ENCODE measurements at regions not wholly inside any gene's neighbourhood (a gene's known extent, or its start where the extent isn't known, plus 50 kb on each side); places are given as distances from the start of the nearest gene placed in this dataset.
A peak's percentile ranks its signal among the peaks of the same experiment; 100 is the strongest.
"Not testable (repeated sequence)": the region's sequence is repeated elsewhere in the genome, so short reads cannot be mapped to it uniquely, and the experiment has no call there.

GRCh38 chr5:53733853-53734252, 173.4 kb downstream of the NDUFS4 start:
- H3K27me3 ChIP-seq (ENCODE audit: control insufficient read depth, insufficient read depth, low read length): no peaks in the 10 kb centered on the region
- H3K36me3 ChIP-seq (ENCODE audit: control insufficient read depth, insufficient read depth, low read length): no peaks in the 10 kb centered on the region
- no CpG with 5 or more reads among the region's 1 CpG for WGBS (ENCODE audit: insufficient coverage)
- H3K4me3 ChIP-seq (ENCODE audit: low read length): no peak overlapping the region
- no peak overlapping the region for H3K27ac ChIP-seq (ENCODE audit: low read length)
- no peaks in the 10 kb centered on the region for H3K9me3 ChIP-seq (replicated peaks; ENCODE audit: control insufficient read depth, low read depth, low read length)
- DNase-seq: no peak
- H3K4me1 ChIP-seq (ENCODE audit: control insufficient read depth, insufficient read depth, low read length): no peaks in the 10 kb centered on the region

- Histone ChIP-seq H3K27me3 (ENCODE audit: control insufficient read depth, insufficient read depth, low read length) (no peaks in the 10 kb centered on the region), H3K9me3 (replicated peaks; ENCODE audit: control insufficient read depth, low read depth, low read length) (no peaks in the 10 kb centered on the region), H3K4me3 (ENCODE audit: low read length) (no peak overlapping the region), H3K36me3 (ENCODE audit: control insufficient read depth, insufficient read depth, low read length) (no peaks in the 10 kb centered on the region), H3K4me1 (ENCODE audit: control insufficient read depth, insufficient read depth, low read length) (no peaks in the 10 kb centered on the region), H3K27ac (ENCODE audit: low read length) (no peak overlapping the region)
- no CpG with 5 or more reads among the region's 3 CpGs for WGBS (ENCODE audit: insufficient coverage)
- no peak for DNase-seq
Observed at GRCh38 chr5:53738105-53738504, 177.7 kb downstream of the NDUFS4 start.

GRCh38 chr5:53739111-53739510, 178.7 kb downstream of the NDUFS4 start:
- DNase-seq: no peak
- Histone ChIP-seq H3K27ac (ENCODE audit: low read length) (no peak overlapping the region), H3K27me3 (ENCODE audit: control insufficient read depth, insufficient read depth, low read length) (no peaks in the 10 kb centered on the region), H3K4me1 (ENCODE audit: control insufficient read depth, insufficient read depth, low read length) (no peaks in the 10 kb centered on the region), H3K36me3 (ENCODE audit: control insufficient read depth, insufficient read depth, low read length) (no peaks in the 10 kb centered on the region), H3K4me3 (ENCODE audit: low read length) (no peak overlapping the region), H3K9me3 (replicated peaks; ENCODE audit: control insufficient read depth, low read depth, low read length) (no peaks in the 10 kb centered on the region)
- no CpG with 5 or more reads among the region's 4 CpGs for WGBS (ENCODE audit: insufficient coverage)

- H3K4me1 ChIP-seq (ENCODE audit: control insufficient read depth, insufficient read depth, low read length): no peaks in the 10 kb centered on the region
- no peak for DNase-seq
- no peaks in the 10 kb centered on the region for H3K27me3 ChIP-seq (ENCODE audit: control insufficient read depth, insufficient read depth, low read length)
- no peak overlapping the region for H3K4me3 ChIP-seq (ENCODE audit: low read length)
- H3K27ac ChIP-seq (ENCODE audit: low read length): no peak overlapping the region
- H3K9me3 ChIP-seq (replicated peaks; ENCODE audit: control insufficient read depth, low read depth, low read length): peaks cover 10% of the 10 kb centered on the region
- no CpG with 5 or more reads among the region's 1 CpG for WGBS (ENCODE audit: insufficient coverage)
- no peaks in the 10 kb centered on the region for H3K36me3 ChIP-seq (ENCODE audit: control insufficient read depth, insufficient read depth, low read length)
Observed at GRCh38 chr5:53749621-53750020, 189.2 kb downstream of the NDUFS4 start.

GRCh38 chr5:53752282-53752681, 191.8 kb downstream of the NDUFS4 start:
- not testable (repeated sequence) for H3K4me1 ChIP-seq (ENCODE audit: control insufficient read depth, insufficient read depth, low read length); H3K4me3 ChIP-seq (ENCODE audit: low read length); DNase-seq; H3K27ac ChIP-seq (ENCODE audit: low read length); H3K36me3 ChIP-seq (ENCODE audit: control insufficient read depth, insufficient read depth, low read length); H3K27me3 ChIP-seq (ENCODE audit: control insufficient read depth, insufficient read depth, low read length)
- 86% methylated on average over 5 of the region's 7 CpGs for WGBS (ENCODE audit: insufficient coverage)
- H3K9me3 ChIP-seq (replicated peaks; ENCODE audit: control insufficient read depth, low read depth, low read length): peaks cover 10% of the 10 kb centered on the region

- Histone ChIP-seq H3K4me1 (ENCODE audit: control insufficient read depth, insufficient read depth, low read length) (no peaks in the 10 kb centered on the region), H3K9me3 (replicated peaks; ENCODE audit: control insufficient read depth, low read depth, low read length) (peaks cover 2% of the 10 kb centered on the region), H3K27ac (ENCODE audit: low read length) (no peak overlapping the region), H3K36me3 (ENCODE audit: control insufficient read depth, insufficient read depth, low read length) (no peaks in the 10 kb centered on the region), H3K27me3 (ENCODE audit: control insufficient read depth, insufficient read depth, low read length) (no peaks in the 10 kb centered on the region), H3K4me3 (ENCODE audit: low read length) (no peak overlapping the region)
- 42% methylated on average over 2 of the region's 2 CpGs for whole genome bisulfite sequencing (ENCODE audit: insufficient coverage)
- no peak for DNase-seq
Observed at GRCh38 chr5:53766673-53767072, 206.2 kb downstream of the NDUFS4 start.

GRCh38 chr5:53777864-53778618, 217.6 kb downstream of the NDUFS4 start:
- Histone ChIP-seq H3K4me1 (ENCODE audit: control insufficient read depth, insufficient read depth, low read length) (peaks cover 4% of the 10 kb centered on the region), H3K36me3 (ENCODE audit: control insufficient read depth, insufficient read depth, low read length) (no peaks in the 10 kb centered on the region), H3K27ac (ENCODE audit: low read length) (no peak overlapping the region), H3K4me3 (ENCODE audit: low read length) (no peak overlapping the region), H3K9me3 (replicated peaks; ENCODE audit: control insufficient read depth, low read depth, low read length) (no peaks in the 10 kb centered on the region), H3K27me3 (ENCODE audit: control insufficient read depth, insufficient read depth, low read length) (no peaks in the 10 kb centered on the region)
- 73% methylated on average over 3 of the region's 5 CpGs for WGBS (ENCODE audit: insufficient coverage)
- no peak for DNase-seq

- no peaks in the 10 kb centered on the region for H3K36me3 ChIP-seq (ENCODE audit: control insufficient read depth, insufficient read depth, low read length)
- H3K4me1 ChIP-seq (ENCODE audit: control insufficient read depth, insufficient read depth, low read length): peaks cover 4% of the 10 kb centered on the region
- H3K4me3 ChIP-seq (ENCODE audit: low read length): no peak overlapping the region
- DNase-seq: peak; percentile 42
- H3K27ac ChIP-seq (ENCODE audit: low read length): no peak overlapping the region
- 0% methylated on average over 1 of the region's 4 CpGs for WGBS (ENCODE audit: insufficient coverage)
- no peaks in the 10 kb centered on the region for H3K27me3 ChIP-seq (ENCODE audit: control insufficient read depth, insufficient read depth, low read length)
- H3K9me3 ChIP-seq (replicated peaks; ENCODE audit: control insufficient read depth, low read depth, low read length): no peaks in the 10 kb centered on the region
Observed at GRCh38 chr5:53779541-53779981, 219.1 kb downstream of the NDUFS4 start.

- WGBS (ENCODE audit: insufficient coverage): no CpG with 5 or more reads among the region's 4 CpGs
- H3K4me1 ChIP-seq (ENCODE audit: control insufficient read depth, insufficient read depth, low read length): peaks cover 4% of the 10 kb centered on the region
- H3K27ac ChIP-seq (ENCODE audit: low read length): no peak overlapping the region
- no peak for DNase-seq
- H3K36me3 ChIP-seq (ENCODE audit: control insufficient read depth, insufficient read depth, low read length): no peaks in the 10 kb centered on the region
- H3K9me3 ChIP-seq (replicated peaks; ENCODE audit: control insufficient read depth, low read depth, low read length): no peaks in the 10 kb centered on the region
- H3K4me3 ChIP-seq (ENCODE audit: low read length): no peak overlapping the region
- no peaks in the 10 kb centered on the region for H3K27me3 ChIP-seq (ENCODE audit: control insufficient read depth, insufficient read depth, low read length)
Observed at GRCh38 chr5:53782620-53783019, 222.2 kb downstream of the NDUFS4 start.

GRCh38 chr5:53783624-53784228, 223.3 kb downstream of the NDUFS4 start:
- Histone ChIP-seq H3K4me1 (ENCODE audit: control insufficient read depth, insufficient read depth, low read length) (peaks cover 4% of the 10 kb centered on the region), H3K4me3 (ENCODE audit: low read length) (no peak overlapping the region), H3K36me3 (ENCODE audit: control insufficient read depth, insufficient read depth, low read length) (no peaks in the 10 kb centered on the region), H3K9me3 (replicated peaks; ENCODE audit: control insufficient read depth, low read depth, low read length) (no peaks in the 10 kb centered on the region), H3K27ac (ENCODE audit: low read length) (no peak overlapping the region), H3K27me3 (ENCODE audit: control insufficient read depth, insufficient read depth, low read length) (no peaks in the 10 kb centered on the region)
- no peak for DNase-seq
- WGBS (ENCODE audit: insufficient coverage): 62% methylated on average over 10 of the region's 11 CpGs

All from muscle of leg (tissue), 3 donors.